ENCODE measurements at regions not wholly inside any gene's neighbourhood (a gene's known extent, or its start where the extent isn't known, plus 50 kb on each side); places are given as distances from the start of the nearest gene placed in this dataset.

GRCh38 chr3:177375316-177375715 is 178.0 kb upstream of the TBL1XR1 start:
- no peak for ATAC-seq (replicated peaks in 1 of 4)
- H3K9me3 Mint-ChIP-seq: peaks cover 0 to 3% (median 3%) of the 10 kb centered on the region in 3 donors
- H3K36me3 Mint-ChIP-seq: peaks cover 2% of the 10 kb centered on the region
- Histone ChIP-seq H3K4me1 (ENCODE audit: control insufficient read depth in 1 of 2, extremely low read depth in 1 of 2, insufficient read depth in 2 of 2, low read length in 2 of 2) (peaks cover 0 to 3% of the 10 kb centered on the region in 2 experiments), H3K9me3 (no peaks in the 10 kb centered on the region), H3K4me3 (ENCODE audit: control insufficient read depth in 1 of 2, extremely low read depth in 1 of 2, low read length in 1 of 2) (no peak overlapping the region), H3K27me3 (replicated peaks in 1 of 2; ENCODE audit: control insufficient read depth in 2 of 2, extremely low read depth in 1 of 2, insufficient read depth in 2 of 2, low read length in 1 of 2) (no peaks in the 10 kb centered on the region), H3K27ac (ENCODE audit: low read length) (no peak overlapping the region), H3K36me3 (ENCODE audit: control insufficient read depth in 2 of 2, extremely low read depth in 1 of 2, insufficient read depth in 1 of 2, low read length in 1 of 2) (no peaks in the 10 kb centered on the region)
- H3K27me3 Mint-ChIP-seq: no peaks in the 10 kb centered on the region
- peaks cover 3 to 7% (median 4%) of the 10 kb centered on the region in 3 donors for H3K4me1 Mint-ChIP-seq
- no peak overlapping the region for H3K4me3 Mint-ChIP-seq
- H3K27ac Mint-ChIP-seq: no peak overlapping the region
- WGBS (ENCODE audit: insufficient coverage): 83% methylated on average over 2 of the region's 3 CpGs
- ChIA-PET CTCF (no interaction called here), POLR2A (no interaction called here)
- DNase-seq: no peak

- Mint-ChIP-seq H3K27ac (no peak overlapping the region), H3K4me3 (no peak overlapping the region)
- WGBS (ENCODE audit: insufficient coverage): 100% methylated on average over 6 of the region's 9 CpGs
Measured at GRCh38 chr3:177377166-177377565, 179.9 kb upstream of the TBL1XR1 start.

GRCh38 chr3:177378168-177378567 is 180.9 kb upstream of the TBL1XR1 start:
- no peak overlapping the region for H3K27ac Mint-ChIP-seq
- CTCF ChIA-PET: no interaction called here

More at GRCh38 chr3:177377166-177377565, 179.9 kb upstream of the TBL1XR1 start:
- POLR2A ChIA-PET: no interaction called here
- H3K36me3 ChIP-seq (ENCODE audit: control insufficient read depth in 2 of 2, extremely low read depth in 1 of 2, insufficient read depth in 1 of 2, low read length in 1 of 2): no peaks in the 10 kb centered on the region
- H3K4me1 Mint-ChIP-seq: peaks cover 0 to 7% (median 3%) of the 10 kb centered on the region in 3 donors
- CTCF ChIA-PET: no interaction called here
- no peak for DNase-seq
- H3K4me3 ChIP-seq (ENCODE audit: control insufficient read depth in 1 of 2, extremely low read depth in 1 of 2, low read length in 1 of 2): no peak overlapping the region
- H3K9me3 Mint-ChIP-seq: peaks cover 0 to 4% (median 3%) of the 10 kb centered on the region in 3 donors
- H3K4me1 ChIP-seq (ENCODE audit: control insufficient read depth in 1 of 2, extremely low read depth in 1 of 2, insufficient read depth in 2 of 2, low read length in 2 of 2): peaks cover 0 to 3% of the 10 kb centered on the region in 2 experiments
- no peak overlapping the region for H3K27ac ChIP-seq (ENCODE audit: low read length)
- no peaks in the 10 kb centered on the region for H3K9me3 ChIP-seq
- H3K27me3 ChIP-seq (replicated peaks in 1 of 2; ENCODE audit: control insufficient read depth in 2 of 2, extremely low read depth in 1 of 2, insufficient read depth in 2 of 2, low read length in 1 of 2): no peaks in the 10 kb centered on the region
- H3K36me3 Mint-ChIP-seq: peaks cover 4% of the 10 kb centered on the region
- no peaks in the 10 kb centered on the region for H3K27me3 Mint-ChIP-seq
- ATAC-seq (replicated peaks in 1 of 4): no peak

GRCh38 chr3:177379045-177379444 is 181.8 kb upstream of the TBL1XR1 start:
- ATAC-seq (replicated peaks in 1 of 4): no peak
- H3K27me3 ChIP-seq (replicated peaks in 1 of 2; ENCODE audit: control insufficient read depth in 2 of 2, extremely low read depth in 1 of 2, insufficient read depth in 2 of 2, low read length in 1 of 2): no peaks in the 10 kb centered on the region
- 94% methylated on average over 2 of the region's 3 CpGs for WGBS (ENCODE audit: insufficient coverage)
- peaks cover 0 to 7% (median 3%) of the 10 kb centered on the region in 3 donors for H3K4me1 Mint-ChIP-seq
- peaks cover 4% of the 10 kb centered on the region for H3K36me3 Mint-ChIP-seq
- peaks cover 0 to 4% (median 3%) of the 10 kb centered on the region in 3 donors for H3K9me3 Mint-ChIP-seq
- no peak overlapping the region for H3K27ac ChIP-seq (ENCODE audit: low read length)
- peaks cover 0 to 3% of the 10 kb centered on the region in 2 experiments for H3K4me1 ChIP-seq (ENCODE audit: control insufficient read depth in 1 of 2, extremely low read depth in 1 of 2, insufficient read depth in 2 of 2, low read length in 2 of 2)
- no peak overlapping the region for H3K4me3 ChIP-seq (ENCODE audit: control insufficient read depth in 1 of 2, extremely low read depth in 1 of 2, low read length in 1 of 2)
- ChIA-PET CTCF (no interaction called here), POLR2A (no interaction called here)
- H3K36me3 ChIP-seq (ENCODE audit: control insufficient read depth in 2 of 2, extremely low read depth in 1 of 2, insufficient read depth in 1 of 2, low read length in 1 of 2): no peaks in the 10 kb centered on the region
- H3K9me3 ChIP-seq: no peaks in the 10 kb centered on the region
- no peaks in the 10 kb centered on the region for H3K27me3 Mint-ChIP-seq
- H3K27ac Mint-ChIP-seq: no peak overlapping the region
- no peak overlapping the region for H3K4me3 Mint-ChIP-seq
- DNase-seq: no peak

More at GRCh38 chr3:177378168-177378567, 180.9 kb upstream of the TBL1XR1 start:
- no peaks in the 10 kb centered on the region for H3K27me3 ChIP-seq (replicated peaks in 1 of 2; ENCODE audit: control insufficient read depth in 2 of 2, extremely low read depth in 1 of 2, insufficient read depth in 2 of 2, low read length in 1 of 2)
- Mint-ChIP-seq H3K27me3 (no peaks in the 10 kb centered on the region), H3K4me1 (peaks cover 0 to 7% (median 3%) of the 10 kb centered on the region in 3 donors), H3K4me3 (no peak overlapping the region), H3K9me3 (peaks cover 0 to 4% (median 3%) of the 10 kb centered on the region in 3 donors), H3K36me3 (peaks cover 4% of the 10 kb centered on the region)
- no peaks in the 10 kb centered on the region for H3K9me3 ChIP-seq
- WGBS (ENCODE audit: insufficient coverage): 76% methylated on average over 2 of the region's 7 CpGs
- ATAC-seq (replicated peaks in 1 of 4) (peak in 1 of 4 experiments; percentile 68), DNase-seq (peak in 1 of 35 experiments; percentile 52)
- H3K4me1 ChIP-seq (ENCODE audit: control insufficient read depth in 1 of 2, extremely low read depth in 1 of 2, insufficient read depth in 2 of 2, low read length in 2 of 2): peaks cover 0 to 3% of the 10 kb centered on the region in 2 experiments
- H3K36me3 ChIP-seq (ENCODE audit: control insufficient read depth in 2 of 2, extremely low read depth in 1 of 2, insufficient read depth in 1 of 2, low read length in 1 of 2): no peaks in the 10 kb centered on the region
- POLR2A ChIA-PET: interaction anchor here in 1 of 2 donors (0.6 kb wide), 1 partner anchor 27 kb away, joined by 4 read pairs; no protein-coding TSS in a partner anchor
- no peak overlapping the region for H3K4me3 ChIP-seq (ENCODE audit: control insufficient read depth in 1 of 2, extremely low read depth in 1 of 2, low read length in 1 of 2)
- no peak overlapping the region for H3K27ac ChIP-seq (ENCODE audit: low read length)

- DNase-seq: no peak
- no peaks in the 10 kb centered on the region for H3K9me3 ChIP-seq
- H3K36me3 ChIP-seq (ENCODE audit: control insufficient read depth in 2 of 2, extremely low read depth in 1 of 2, insufficient read depth in 1 of 2, low read length in 1 of 2): no peaks in the 10 kb centered on the region
- H3K4me3 ChIP-seq (ENCODE audit: control insufficient read depth in 1 of 2, extremely low read depth in 1 of 2, low read length in 1 of 2): no peak overlapping the region
- Mint-ChIP-seq H3K36me3 (peaks cover 4% of the 10 kb centered on the region), H3K27ac (no peak overlapping the region), H3K4me1 (peaks cover 0 to 7% (median 5%) of the 10 kb centered on the region in 3 donors), H3K9me3 (peaks cover 4 to 7% (median 5%) of the 10 kb centered on the region in 3 donors), H3K27me3 (no peaks in the 10 kb centered on the region), H3K4me3 (no peak overlapping the region)
- ChIA-PET POLR2A (no interaction called here), CTCF (no interaction called here)
- no peaks in the 10 kb centered on the region for H3K27me3 ChIP-seq (replicated peaks in 1 of 2; ENCODE audit: control insufficient read depth in 2 of 2, extremely low read depth in 1 of 2, insufficient read depth in 2 of 2, low read length in 1 of 2)
- H3K27ac ChIP-seq (ENCODE audit: low read length): no peak overlapping the region
- ATAC-seq (replicated peaks in 1 of 4): no peak
- H3K4me1 ChIP-seq (ENCODE audit: control insufficient read depth in 1 of 2, extremely low read depth in 1 of 2, insufficient read depth in 2 of 2, low read length in 2 of 2): peaks cover 0 to 3% of the 10 kb centered on the region in 2 experiments
Measured at GRCh38 chr3:177381070-177381469, 183.8 kb upstream of the TBL1XR1 start.

GRCh38 chr3:177382944-177383343 is 185.7 kb upstream of the TBL1XR1 start:
- no peak overlapping the region for H3K27ac Mint-ChIP-seq
- ATAC-seq (replicated peaks in 1 of 4) (no peak), DNase-seq (no peak)
- peaks cover 5 to 10% (median 7%) of the 10 kb centered on the region in 3 donors for H3K9me3 Mint-ChIP-seq
- Histone ChIP-seq H3K36me3 (ENCODE audit: control insufficient read depth in 2 of 2, extremely low read depth in 1 of 2, insufficient read depth in 1 of 2, low read length in 1 of 2) (no peaks in the 10 kb centered on the region), H3K4me1 (ENCODE audit: control insufficient read depth in 1 of 2, extremely low read depth in 1 of 2, insufficient read depth in 2 of 2, low read length in 2 of 2) (peaks cover 0 to 3% of the 10 kb centered on the region in 2 experiments), H3K27ac (ENCODE audit: low read length) (no peak overlapping the region), H3K4me3 (ENCODE audit: control insufficient read depth in 1 of 2, extremely low read depth in 1 of 2, low read length in 1 of 2) (no peak overlapping the region), H3K27me3 (replicated peaks in 1 of 2; ENCODE audit: control insufficient read depth in 2 of 2, extremely low read depth in 1 of 2, insufficient read depth in 2 of 2, low read length in 1 of 2) (no peaks in the 10 kb centered on the region), H3K9me3 (no peaks in the 10 kb centered on the region)
- ChIA-PET POLR2A (interaction anchor here (0.6 kb wide), 2 partner anchors 15 to 365 kb away, joined by 5 to 12 read pairs; no protein-coding TSS in a partner anchor), CTCF (no interaction called here)
- peaks cover 0 to 6% (median 5%) of the 10 kb centered on the region in 3 donors for H3K4me1 Mint-ChIP-seq
- peaks cover 4% of the 10 kb centered on the region for H3K36me3 Mint-ChIP-seq
- H3K4me3 Mint-ChIP-seq: no peak overlapping the region
- H3K27me3 Mint-ChIP-seq: no peaks in the 10 kb centered on the region
- WGBS (ENCODE audit: insufficient coverage): 97% methylated on average over 4 of the region's 8 CpGs
